NCI-H2227 (cell line): ENCODE measurements at regions not wholly inside any gene's neighbourhood (a gene's known extent, or its start where the extent isn't known, plus 50 kb on each side); places are given as distances from the start of the nearest gene placed in this dataset.
"Not testable (repeated sequence)": the region's sequence is repeated elsewhere in the genome, so short reads cannot be mapped to it uniquely, and the experiment has no call there.

ENCODE experiments used
- DNase-seq: peaks from one replicate; lab custom pipeline; 2025; ENCODE audit not compliant: unreplicated experiment; lab: John Stamatoyannopoulos, UW

DNA sequence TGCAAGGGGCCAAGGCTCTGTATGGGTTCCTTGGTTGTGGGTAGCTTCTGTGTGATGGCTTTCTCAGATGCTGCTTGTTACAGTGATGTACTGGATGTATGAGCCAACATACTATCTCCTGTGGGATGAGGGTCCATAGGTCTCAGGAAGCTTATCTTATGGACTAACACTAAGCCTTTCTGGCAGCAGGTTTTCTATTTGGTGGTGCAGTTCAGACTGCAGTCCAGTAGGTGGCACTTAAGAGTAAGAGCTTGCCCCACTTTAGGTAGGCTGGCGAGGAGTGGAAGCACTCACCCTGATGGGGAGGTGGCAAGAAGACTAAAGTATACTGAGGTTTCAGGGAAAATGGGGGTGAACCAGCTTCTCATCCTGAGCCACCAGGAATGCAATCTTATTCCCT lies 306.7 kb upstream of the MAOA start:
- DNase-seq, result peak; percentile 1

DNA sequence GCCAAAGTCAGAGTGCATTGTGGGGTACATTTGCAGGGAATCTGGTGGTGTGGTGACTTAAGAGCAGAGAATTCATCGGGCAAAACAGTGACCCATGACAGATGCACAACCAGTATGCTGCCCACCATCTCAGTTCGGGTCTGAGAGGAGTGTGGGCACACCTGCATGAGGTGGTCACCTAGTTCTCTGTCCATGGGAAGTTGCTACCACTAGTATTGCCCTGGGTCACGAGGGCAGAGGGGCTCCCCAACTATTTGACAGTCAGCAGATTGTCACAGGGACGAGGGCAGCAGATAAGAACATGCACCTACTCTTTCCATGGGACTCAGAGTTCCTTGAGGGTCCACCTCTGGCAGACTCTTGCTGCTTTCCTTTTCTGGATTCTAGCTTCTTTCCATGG lies 305.2 kb upstream of the MAOA start:
- DNase-seq, result no peak

DNA sequence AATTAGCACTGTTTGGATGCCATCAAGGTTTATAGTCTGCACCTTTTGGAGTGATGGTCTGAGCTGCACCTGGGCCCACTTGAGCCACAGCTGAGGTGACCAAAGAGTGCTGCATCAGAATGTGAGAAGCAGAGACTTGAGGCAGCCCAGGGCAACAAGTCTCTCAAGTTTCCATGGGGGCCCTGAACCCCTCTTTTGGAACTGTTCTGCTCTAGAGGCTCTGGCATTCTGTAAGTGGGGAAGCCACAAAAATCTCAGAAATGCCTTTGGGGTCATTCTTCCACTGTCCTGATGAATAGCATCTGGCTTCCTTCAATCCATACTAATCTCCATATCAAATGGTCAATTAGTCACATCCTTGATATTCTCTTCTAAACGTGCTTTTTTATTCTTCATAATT lies 298.4 kb upstream of the MAOA start:
- no peak for DNase-seq

DNA sequence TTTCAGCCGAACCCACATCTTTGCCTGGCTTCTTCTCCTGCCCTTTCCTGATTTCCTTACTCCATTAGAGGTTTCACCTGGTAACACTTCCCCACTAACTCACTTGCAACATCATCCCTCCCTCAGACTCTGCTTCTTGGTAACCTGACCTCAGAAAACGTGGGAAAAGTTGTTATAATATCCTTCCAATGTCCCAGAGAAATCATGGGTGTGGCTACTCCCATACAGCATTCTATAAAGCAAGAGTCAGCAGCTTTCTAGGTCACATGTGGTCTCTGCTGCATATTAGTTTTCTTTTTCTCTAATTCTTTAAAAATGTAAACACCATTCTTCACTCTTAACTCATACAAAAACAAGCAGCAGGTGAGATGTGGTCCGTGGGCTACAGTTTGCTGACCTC lies 283.1 kb upstream of the MAOA start:
- no peak for DNase-seq

DNA sequence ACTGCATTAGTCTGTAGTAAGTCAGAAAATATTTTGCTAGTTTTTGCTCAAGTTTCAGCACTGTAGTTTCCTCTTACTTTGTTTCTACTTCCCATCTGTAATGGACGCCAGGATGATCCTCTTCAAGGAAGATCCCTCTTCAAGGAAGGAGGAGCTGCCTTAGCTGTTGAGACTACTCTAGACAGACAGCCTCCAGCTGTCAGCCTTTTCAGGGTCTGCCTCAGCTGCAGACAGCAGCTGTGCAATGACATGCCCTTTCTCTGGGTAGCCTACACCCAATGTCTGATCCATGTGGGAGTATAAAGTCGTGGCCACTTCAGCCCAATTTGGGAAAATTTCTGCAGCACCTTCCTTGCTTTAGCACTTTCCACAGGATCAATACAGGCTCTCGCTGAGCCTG lies 281.0 kb upstream of the MAOA start:
- no peak for DNase-seq

DNA sequence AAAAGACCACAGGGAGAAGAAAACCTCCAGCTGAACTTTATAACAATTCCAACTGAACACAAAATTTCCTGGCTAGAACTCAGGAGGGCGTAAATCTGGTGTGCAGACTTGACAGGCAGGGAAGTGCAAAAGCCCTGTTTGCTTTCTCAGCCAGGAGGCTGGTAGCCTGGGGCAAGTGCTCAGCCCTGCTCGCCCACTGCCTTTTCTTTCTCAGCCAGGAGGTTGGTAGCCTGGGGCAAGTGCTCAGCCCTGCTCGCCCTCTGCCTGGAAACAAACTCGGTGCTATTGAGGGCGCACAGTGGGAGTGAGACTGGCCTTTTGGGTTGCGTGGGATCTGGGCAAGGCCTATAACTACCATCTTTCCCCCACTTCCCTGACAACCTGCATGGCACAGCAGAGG lies 275.4 kb upstream of the MAOA start:
- DNase-seq, result no peak

DNA sequence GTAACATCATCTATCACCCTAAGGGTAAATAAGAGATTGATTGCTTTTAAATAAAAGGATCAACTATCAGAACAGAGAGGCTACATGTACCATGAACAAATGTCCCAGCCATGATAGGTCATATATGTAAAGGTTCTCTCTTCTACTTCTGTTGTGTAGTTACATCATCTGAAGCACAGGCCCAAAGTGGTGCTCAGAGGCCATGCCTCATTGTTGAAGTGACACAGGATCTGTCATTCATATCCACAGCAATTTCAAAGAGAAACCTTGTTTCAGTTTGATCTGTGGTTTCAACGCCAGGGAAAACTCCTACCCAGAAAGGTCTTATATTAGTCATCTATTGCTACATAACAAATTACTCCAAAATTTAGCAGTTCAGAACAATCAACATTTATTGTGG lies 269.2 kb upstream of the MAOA start:
- no peak for DNase-seq

DNA sequence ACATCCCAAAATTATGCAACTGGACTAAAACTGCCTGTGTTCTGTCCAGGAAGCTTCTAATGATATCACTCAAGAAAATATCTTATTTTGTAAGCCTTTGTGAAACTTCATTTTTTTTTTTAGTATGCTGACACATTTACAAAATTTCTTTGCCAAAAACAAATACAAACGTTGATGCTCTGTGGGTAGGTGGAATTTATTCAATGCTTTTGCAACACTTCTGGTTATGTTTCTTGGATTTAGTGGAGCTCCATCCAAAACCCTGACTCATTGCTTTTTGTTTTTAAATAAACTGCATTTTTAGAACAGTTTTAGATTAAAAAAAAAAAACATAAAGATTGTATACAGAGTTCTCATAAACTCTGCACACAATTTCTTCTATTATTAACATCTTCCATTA lies 250.9 kb upstream of the MAOA start:
- no peak for DNase-seq

DNA sequence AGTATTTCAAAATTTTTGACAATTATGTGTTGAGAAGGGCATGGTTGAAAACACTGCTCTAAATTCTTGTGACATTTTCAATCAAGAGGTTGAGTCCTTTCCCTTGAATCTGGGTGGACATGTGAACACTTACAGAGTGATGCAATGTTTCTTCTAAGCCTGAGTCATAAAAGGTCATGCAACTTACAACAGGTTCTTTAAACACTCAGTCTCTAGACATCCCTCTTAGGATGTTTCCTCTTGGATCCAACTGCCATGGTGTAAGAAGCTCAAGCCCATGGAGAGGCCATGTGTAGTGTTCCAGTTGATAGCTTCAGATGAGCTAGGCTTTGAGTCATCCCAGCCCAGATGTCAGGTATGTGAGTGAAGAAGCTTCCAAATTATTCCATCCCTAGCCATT lies 232.2 kb upstream of the MAOA start:
- no peak for DNase-seq

DNA sequence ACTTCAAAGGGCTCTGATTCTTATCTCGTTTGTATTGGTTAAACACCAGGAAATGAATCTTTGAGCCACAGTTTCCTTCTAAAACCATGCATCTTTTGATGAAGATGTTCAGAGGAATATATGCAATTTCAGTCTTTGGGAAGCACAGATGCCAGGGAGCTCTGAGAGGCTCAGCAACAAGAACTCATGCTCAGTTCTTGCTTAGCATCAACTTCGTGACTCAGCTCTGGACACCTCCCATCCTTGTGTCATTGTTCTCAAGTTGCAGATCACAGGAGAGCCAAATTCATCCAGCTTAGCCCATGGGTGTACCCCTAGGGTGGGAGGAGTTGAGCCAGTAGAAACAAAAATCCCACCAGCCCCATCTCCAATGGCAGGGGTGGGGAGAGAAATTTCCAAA lies 219.6 kb upstream of the MAOA start:
- no peak for DNase-seq

DNA sequence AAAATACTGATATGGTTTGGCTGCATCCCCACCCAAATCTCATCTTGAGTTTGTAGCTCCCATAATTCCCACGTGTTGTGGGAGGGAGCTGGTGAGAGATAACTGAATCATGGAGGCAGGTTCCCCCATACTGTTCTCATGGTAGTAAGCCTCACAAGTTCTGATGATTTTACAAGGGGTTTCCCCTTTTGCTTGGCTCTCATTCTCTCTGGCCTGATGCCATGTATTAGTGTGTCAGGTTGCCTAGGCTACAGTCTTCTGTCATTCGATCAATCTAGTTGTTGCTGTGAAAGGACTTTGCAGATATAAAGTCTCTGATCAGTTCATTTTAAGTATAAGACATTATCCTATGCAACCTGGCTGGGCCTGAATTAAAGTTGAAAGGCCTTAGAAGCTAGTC lies 209.3 kb upstream of the MAOA start:
- DNase-seq, result no peak

DNA sequence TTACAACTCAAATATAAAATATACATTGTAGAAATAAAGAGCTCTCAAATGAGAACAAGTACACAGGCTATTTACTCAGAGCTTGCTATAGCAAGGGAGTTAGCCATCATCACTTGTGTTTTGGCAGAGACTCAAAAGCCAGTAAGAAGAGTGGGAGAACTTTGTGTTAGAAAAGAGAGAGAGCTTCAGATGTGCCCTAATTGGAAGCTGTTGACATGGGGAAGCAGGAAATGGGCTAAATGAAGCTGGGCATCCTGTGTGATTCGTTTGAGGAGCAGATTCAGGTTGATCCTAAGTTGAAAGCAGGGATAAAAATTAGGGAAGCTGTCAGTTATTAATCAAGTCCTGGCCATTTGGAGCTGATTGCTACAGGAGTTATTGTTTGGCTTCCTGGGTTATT lies 207.4 kb upstream of the MAOA start:
- no peak for DNase-seq

DNA sequence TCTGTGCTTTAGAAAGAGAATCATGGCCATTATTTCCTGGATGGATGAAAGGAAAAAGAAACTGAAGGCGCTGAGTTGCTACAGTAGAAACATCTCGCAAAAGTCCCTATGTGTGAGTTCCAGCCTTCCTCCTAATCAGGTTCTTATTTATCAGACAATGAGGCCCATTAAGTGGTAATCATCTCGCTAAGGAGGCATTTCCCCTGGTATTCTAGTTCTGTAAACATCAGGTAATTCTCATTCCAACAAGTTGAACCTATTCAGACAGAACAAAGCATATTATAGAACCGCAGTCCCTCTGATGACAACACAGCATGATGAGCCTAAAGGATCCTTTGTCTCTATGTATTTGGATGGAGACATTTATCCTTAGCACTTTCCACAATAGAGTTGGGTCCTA lies 205.7 kb upstream of the MAOA start:
- DNase-seq, result no peak

DNA sequence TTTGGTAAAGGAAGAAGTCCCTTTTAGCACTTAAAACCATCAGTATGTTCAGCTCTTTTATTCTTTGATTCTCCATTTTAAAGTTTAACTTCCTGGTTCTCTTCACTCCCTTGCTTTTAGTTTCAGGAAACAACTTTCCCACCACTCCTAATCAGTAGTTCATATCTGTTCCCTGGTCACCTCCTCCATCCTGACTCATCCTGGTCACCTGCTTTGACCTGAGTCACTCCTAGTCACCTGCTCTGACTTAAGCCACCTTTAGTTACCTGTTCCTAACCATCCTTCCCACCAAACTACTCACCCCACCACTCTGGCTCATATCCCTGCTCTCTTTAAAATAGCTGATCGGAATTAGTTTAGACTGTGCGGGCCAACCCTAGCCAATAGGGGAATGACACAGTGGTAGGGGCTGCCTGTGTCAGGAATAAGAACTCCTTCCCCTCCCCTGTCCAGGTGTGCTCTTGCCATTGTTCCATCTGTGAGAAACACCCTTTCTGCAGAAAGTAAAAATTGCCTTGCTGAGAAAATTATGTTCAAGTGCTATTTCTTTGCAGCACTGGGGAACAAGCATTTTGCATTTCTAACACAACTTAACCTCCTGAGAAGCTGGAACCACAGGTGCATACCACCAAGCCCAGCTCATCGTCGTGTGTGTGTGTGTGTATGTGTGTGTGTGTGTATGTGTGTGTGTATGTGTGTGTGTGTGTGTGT lies 204.0 kb upstream of the MAOA start:
- DNase-seq, result not testable (repeated sequence)

DNA sequence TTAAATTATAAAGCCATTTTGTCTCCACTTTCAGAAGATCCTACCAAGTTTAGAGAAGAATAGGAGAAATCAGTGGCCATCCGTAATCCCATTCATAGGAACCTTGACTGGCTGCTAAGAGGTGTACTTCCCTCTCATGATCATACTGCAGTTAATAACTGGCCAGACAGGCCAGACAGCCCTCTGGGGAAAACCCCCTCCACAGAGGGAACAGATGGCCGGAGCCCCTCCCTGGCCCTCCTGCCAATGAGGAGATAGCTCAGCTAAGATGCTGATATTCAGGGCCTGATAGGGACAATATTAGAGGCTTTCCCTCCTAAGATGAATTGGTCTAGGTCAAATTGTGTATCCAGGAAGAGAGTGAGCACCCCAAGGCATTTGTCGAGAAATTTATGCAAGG lies 200.0 kb upstream of the MAOA start:
- no peak for DNase-seq

DNA sequence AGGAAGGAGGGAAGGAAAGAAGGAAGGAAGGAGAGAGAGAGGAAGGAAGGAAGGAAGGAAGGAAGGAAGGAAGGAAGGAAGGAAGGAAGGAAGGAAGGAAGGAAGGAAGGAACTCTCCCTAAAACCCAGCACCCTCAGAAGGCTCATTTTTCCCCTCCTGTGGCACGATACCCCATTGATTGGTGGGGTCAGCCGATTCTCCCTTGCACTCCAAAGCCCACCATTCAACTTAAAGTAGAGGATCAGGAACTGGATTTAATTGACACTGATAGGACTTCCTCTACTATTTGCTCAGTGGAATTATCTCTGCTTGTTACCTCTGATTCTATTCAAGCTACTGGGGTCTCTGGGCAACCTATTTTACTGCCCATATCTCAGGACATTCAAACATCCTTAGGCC lies 199.2 kb upstream of the MAOA start:
- no peak for DNase-seq

DNA sequence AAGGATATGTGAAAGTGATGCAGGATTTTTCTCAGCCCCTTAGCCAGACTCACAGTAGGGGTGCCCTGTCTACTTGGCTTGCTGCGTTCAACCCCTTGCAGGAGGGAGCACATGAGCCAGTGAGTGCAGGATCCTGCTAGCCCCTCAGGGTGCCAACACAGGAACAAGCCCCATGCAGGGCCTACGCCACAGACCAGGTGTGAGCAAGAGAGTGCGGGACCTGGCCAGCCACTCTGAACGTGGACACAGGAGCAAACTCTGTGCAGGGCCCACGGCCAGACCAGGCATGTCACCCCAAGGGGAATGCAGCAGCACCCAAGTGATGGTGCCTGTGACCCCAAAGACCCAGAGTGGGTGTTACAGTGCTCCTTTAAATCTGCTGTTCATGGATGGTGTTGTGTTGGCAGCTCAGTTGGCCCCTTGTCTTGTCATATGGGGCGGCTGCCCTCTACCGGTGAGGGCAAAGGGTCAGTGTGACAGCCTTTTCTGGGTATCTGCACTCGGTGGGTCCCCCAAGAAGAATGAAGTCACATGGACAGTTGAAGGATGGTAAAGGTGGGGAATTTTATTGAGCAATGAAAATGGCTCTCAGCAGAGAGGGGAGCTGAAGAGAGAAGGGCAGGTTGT lies 188.4 kb upstream of the MAOA start:
- no peak for DNase-seq

DNA sequence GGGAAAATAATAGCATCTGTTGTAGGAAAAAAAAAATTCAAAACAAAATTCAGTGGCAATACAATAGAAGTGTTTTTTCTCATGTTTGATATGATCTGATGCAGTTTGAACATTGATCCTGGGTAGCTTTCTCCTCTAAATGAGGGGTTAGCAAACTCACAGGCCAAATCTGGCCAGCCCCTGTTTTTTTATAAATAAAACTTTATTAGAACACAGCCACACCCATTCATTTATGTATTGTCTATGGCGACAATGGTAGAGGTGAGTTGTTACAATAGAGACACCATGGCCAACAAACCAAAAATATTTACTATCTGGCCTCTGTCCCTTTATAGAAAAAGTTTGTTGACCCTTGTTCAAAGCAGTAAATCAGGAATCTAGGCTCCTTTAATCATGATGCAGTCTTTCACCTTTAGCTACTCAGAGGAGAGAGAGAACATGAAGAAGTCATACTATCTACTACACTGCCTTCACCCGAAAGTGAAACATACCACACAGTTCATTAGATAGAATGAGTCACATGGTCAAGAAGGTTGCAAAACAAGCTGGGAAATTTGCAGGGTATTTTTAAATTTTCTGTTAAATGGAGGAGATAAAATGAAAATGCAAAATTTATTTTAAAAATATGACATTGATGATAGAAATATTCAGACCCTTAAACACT lies 186.6 kb upstream of the MAOA start:
- no peak for DNase-seq

DNA sequence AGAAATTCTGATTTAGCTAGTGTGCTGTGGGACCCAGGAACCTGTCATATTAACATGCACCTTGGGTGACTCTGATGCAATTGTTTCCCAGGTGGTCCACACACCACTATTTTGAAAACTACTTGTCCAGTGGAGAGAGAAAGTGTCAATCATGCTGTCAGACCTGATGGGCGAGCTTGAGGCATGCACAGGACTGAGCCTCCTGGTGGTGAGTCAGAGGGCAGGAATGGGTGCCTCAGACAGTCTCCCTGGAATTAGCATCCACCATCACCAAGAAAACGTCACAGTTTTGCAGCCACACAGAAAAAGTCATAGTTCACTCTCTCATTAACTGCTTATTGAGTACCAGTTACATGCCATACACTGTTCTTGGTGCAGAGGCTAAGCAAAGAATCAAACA lies 181.8 kb upstream of the MAOA start:
- no peak for DNase-seq

DNA sequence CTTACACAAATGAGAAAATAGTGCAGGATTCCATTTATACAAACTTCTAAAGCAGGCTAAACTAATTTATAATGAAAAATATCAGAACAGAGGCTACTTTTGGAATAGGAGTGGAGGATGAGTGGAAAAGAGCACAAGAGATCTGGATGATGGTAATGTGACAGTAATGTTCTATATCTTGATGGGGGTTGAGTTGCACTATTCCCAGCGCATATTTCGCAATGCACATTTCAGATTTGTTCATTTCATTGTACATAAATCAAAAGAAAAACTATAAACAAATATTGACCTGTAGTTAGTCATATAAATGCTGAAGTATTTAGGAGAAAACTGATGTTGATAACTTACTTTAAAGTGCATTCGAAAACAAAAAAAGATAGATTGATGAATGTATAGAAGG lies 177.0 kb upstream of the MAOA start:
- DNase-seq, result no peak

DNA sequence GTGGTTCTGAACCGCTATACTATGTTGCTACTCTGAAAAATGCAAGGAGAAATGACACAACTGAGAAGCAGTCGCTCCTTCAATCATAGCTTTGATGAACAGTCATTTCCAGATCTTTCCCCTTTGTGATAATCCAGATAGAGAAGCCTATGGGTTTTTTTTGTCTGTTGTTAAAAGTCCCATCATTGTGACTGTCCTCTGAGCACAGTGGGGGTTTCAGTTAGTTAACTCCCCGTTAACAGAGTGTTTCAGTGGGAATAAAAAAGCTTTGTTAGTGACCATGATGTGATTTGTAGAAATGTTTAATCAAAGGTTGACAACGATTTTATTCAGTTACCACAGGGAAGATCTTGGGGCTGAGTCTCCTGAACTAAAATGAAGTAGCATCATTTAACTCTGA lies 176.2 kb upstream of the MAOA start:
- no peak for DNase-seq

DNA sequence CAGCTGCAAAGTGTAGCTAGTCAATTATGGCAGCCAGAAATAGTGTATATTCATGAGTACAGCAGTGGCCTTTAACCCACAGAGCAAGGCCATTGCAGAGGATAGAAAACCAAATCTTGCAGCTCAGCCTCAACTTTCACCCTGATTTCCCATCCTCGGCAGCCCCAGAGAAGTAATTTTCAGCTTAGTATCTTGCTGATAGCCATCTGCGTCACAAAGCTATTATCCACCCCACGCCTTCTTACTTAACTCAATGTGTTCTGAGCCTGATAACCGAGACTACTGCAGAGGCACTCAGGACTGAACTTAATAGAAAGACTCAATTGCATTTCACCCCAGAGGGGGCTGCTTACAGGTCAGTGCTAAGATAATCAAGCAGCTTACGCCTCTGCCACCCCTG lies 174.5 kb upstream of the MAOA start:
- DNase-seq, result peak; percentile 51

DNA sequence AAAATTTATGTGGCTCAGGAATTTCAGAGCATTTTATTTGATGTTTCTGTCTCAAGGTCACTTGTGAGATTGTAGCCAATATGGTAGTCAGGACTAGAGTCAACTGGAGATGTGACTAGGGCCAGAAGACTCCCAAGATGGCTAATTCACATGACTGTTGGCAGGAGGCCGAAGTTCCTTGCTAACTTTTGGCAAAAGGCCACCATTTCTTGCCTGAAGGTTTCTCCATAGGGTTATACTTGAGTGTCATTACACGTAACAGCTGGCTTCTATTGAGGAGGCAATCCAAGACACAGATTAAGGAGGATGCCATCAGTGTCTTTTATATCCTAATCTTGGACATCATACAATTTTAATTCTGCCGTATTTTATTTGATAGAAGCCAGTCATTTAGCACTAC lies 162.3 kb upstream of the MAOA start:
- no peak for DNase-seq
